HG03108 (cell line): ENCODE measurements at regions not wholly inside any gene's neighbourhood (a gene's known extent, or its start where the extent isn't known, plus 50 kb on each side); places are given as distances from the start of the nearest gene placed in this dataset.
"Not testable (repeated sequence)": the region's sequence is repeated elsewhere in the genome, so short reads cannot be mapped to it uniquely, and the experiment has no call there.

Experiments used
- ATAC-seq: cut with Tn5 transposase; IDR thresholded peaks from one replicate; pipeline ENCODE4 v1.9.1; 2021; ENCODE audit warnings: moderate library complexity; ENCODE audit not compliant: unreplicated experiment

GRCh38 chr2:87452193-87452592 lies 295.7 kb upstream of the PLGLB2 start:
- not testable (repeated sequence) for ATAC-seq

GRCh38 chr2:87452861-87453260 lies 295.0 kb upstream of the PLGLB2 start:
- not testable (repeated sequence) for ATAC-seq

- not testable (repeated sequence) for ATAC-seq
Measured at GRCh38 chr2:87453965-87454364, 293.9 kb upstream of the PLGLB2 start.

GRCh38 chr2:87454421-87454820 lies 293.5 kb upstream of the PLGLB2 start:
- not testable (repeated sequence) for ATAC-seq

- ATAC-seq: peak; percentile 53
Measured at GRCh38 chr2:87455209-87455853, 292.6 kb upstream of the PLGLB2 start.

GRCh38 chr2:87455854-87456249 lies 292.0 kb upstream of the PLGLB2 start:
- ATAC-seq: peak; percentile 38

- peak; percentile 60 for ATAC-seq
Measured at GRCh38 chr2:87456477-87457128, 291.3 kb upstream of the PLGLB2 start.

DNA sequence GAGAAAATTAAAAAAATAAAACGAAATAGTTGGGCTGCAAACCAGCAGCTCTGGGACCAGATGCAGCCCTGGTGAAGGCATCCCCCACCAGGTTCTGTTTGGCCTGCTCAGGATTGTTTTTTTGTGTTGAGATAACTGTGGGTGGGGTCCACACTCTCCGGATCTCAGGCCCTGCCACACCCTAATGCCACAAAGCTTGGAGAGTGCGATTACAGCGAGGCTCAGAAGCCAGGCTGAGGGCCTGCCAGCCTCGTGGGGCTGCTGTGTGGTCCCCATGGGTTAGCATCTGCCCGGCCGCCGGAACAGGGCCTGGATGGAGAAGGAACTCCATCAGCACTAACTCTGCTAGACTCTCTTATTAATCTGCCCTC lies 290.8 kb upstream of the PLGLB2 start:
- ATAC-seq: not testable (repeated sequence)

GRCh38 chr2:87458938-87459337 lies 288.9 kb upstream of the PLGLB2 start:
- not testable (repeated sequence) for ATAC-seq

GRCh38 chr2:87460104-87460503 lies 287.8 kb upstream of the PLGLB2 start:
- not testable (repeated sequence) for ATAC-seq

GRCh38 chr2:87460662-87461061 lies 287.2 kb upstream of the PLGLB2 start:
- not testable (repeated sequence) for ATAC-seq

- ATAC-seq: not testable (repeated sequence)
Measured at GRCh38 chr2:87461671-87462070, 286.2 kb upstream of the PLGLB2 start.

GRCh38 chr2:87464219-87464618 lies 283.7 kb upstream of the PLGLB2 start:
- ATAC-seq: not testable (repeated sequence)

DNA sequence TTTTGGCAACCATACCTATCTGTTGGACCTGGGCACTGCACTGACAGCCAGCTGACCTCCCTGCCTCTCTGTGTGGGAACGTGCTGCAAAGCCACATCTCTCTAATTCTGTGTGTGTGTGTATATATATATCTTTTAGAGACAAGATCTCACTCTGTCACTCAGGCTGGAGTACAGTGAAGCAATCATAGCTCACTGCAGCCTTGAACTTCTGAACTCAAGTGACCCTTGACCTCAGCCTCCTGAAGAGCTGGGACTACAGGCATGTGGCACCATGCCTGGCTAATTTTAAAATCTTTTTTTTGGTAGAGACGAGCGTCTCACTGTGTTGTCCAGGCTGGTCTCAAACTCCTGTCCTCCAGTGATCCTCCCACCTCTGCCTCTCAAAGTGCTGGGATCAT lies 282.2 kb upstream of the PLGLB2 start:
- not testable (repeated sequence) for ATAC-seq

DNA sequence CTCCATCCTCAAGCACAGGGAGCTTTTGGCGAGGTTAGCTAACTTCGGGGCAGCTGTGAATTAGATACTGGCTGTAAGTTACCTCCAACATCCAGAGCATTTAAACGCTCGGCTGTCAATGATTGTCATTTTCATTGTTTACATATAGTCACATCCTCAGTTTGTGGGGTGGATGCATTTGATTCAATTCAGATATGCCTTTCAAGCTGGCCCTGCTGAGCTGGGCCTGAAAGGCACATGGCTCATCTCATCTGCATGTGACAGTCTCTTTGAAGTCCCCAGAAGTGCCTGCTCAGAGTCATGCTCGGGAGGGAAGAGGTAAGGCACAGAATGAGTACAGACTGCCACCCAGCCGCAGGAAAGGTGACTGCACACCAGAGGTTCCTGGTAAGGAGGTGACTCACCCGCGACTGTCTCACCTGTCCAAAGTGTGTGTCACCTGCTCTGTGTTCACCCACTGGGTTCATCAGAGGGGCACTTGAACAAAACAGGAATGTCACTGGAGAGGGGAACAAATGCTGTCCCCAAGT lies 281.2 kb upstream of the PLGLB2 start:
- ATAC-seq: peak; percentile 57

GRCh38 chr2:87468429-87468981 lies 279.4 kb upstream of the PLGLB2 start:
- not testable (repeated sequence) for ATAC-seq

GRCh38 chr2:87469180-87470151 lies 278.4 kb upstream of the PLGLB2 start:
- peak; percentile 44 for ATAC-seq

GRCh38 chr2:87470381-87471380 lies 277.2 kb upstream of the PLGLB2 start:
- ATAC-seq: not testable (repeated sequence)

DNA sequence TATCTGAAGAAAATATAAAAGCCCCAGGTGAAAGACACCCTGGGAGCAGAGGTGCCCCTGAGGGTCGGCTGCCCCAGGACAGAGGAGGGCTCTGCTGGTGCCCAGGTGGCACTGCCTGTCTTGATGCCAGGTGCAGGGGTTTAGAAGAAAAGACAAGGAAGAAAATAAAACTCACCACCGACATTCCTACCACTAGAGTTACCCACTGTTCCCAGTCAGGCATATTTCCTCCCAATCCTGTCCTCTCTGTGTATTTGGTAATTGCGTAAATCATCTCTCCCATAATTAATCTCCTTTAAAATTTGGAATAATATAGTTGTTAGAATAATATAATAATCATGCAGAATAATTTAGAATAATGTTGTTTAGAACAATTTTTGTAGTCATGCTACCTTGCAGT lies 276.4 kb upstream of the PLGLB2 start:
- ATAC-seq: not testable (repeated sequence)
